Hepatic stellate cell (primary cell): ENCODE measurements at regions not wholly inside any gene's neighbourhood (a gene's known extent, or its start where the extent isn't known, plus 50 kb on each side); places are given as distances from the start of the nearest gene placed in this dataset.
A peak's percentile ranks its signal among the peaks of the same experiment; 100 is the strongest.

ENCODE experiments used
- DNase-seq: peaks from one replicate; pipeline ENCODE4 v3.0.0; 2011; ENCODE audit warnings: low spot score

- no peak for DNase-seq
These were observed 186.7 kb upstream of the VEGFC start for GRCh38 chr4:176979416-176979815.

- DNase-seq: no peak
These were observed 188.4 kb upstream of the VEGFC start for GRCh38 chr4:176981074-176981473.

GRCh38 chr4:176981551-176981950, 188.8 kb upstream of the VEGFC start:
- DNase-seq: no peak

GRCh38 chr4:176988226-176988625, 195.5 kb upstream of the VEGFC start:
- peak; percentile 44 for DNase-seq

GRCh38 chr4:176989186-176989585, 196.5 kb upstream of the VEGFC start:
- DNase-seq: no peak

- no peak for DNase-seq
These were observed 207.3 kb upstream of the VEGFC start for GRCh38 chr4:176999935-177000543.

GRCh38 chr4:177001271-177002175, 208.8 kb upstream of the VEGFC start:
- no peak for DNase-seq

GRCh38 chr4:177005674-177006230, 213.0 kb upstream of the VEGFC start:
- no peak for DNase-seq

GRCh38 chr4:177006331-177006730, 213.6 kb upstream of the VEGFC start:
- no peak for DNase-seq

- DNase-seq: no peak
These were observed 215.5 kb upstream of the VEGFC start for GRCh38 chr4:177008071-177008835.

- DNase-seq: no peak
These were observed 216.2 kb upstream of the VEGFC start for GRCh38 chr4:177008836-177009501.

GRCh38 chr4:177010418-177010817, 217.7 kb upstream of the VEGFC start:
- no peak for DNase-seq

- no peak for DNase-seq
These were observed 220.3 kb upstream of the VEGFC start for GRCh38 chr4:177012918-177013545.

- no peak for DNase-seq
These were observed 223.9 kb upstream of the VEGFC start for GRCh38 chr4:177016541-177017141.

- no peak for DNase-seq
These were observed 231.2 kb upstream of the VEGFC start for GRCh38 chr4:177023951-177024350.

- no peak for DNase-seq
These were observed 239.6 kb upstream of the VEGFC start for GRCh38 chr4:177032341-177032740.

- DNase-seq: no peak
These were observed 240.4 kb upstream of the VEGFC start for GRCh38 chr4:177033135-177033534.

- no peak for DNase-seq
These were observed 240.9 kb upstream of the VEGFC start for GRCh38 chr4:177033632-177034031.

- DNase-seq: no peak
These were observed 248.6 kb upstream of the VEGFC start for GRCh38 chr4:177041356-177041755.

- DNase-seq: peak; percentile 27
These were observed 254.5 kb upstream of the VEGFC start for GRCh38 chr4:177047070-177047850.
